ENCODE measurements at regions not wholly inside any gene's neighbourhood (a gene's known extent, or its start where the extent isn't known, plus 50 kb on each side); places are given as distances from the start of the nearest gene placed in this dataset.
"Not testable (repeated sequence)": the region's sequence is repeated elsewhere in the genome, so short reads cannot be mapped to it uniquely, and the experiment has no call there.

DNA sequence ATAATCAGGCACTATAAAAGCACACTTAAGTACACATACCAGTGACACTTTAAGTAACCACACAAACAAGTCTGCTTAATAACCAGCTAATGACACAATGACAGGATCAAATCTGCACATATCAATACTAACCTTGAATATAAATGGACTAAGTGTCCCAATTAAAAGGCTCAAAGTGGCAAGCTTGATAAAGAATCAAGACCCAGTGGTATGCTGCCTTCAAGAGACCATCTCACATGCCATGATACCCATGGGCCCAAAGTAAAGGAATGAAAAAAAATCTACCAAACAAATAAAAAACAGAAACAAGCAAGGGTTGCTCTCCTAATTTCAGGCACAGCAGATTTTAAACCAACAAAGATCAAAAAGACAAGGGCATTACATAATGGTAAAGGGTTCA lies 470.4 kb downstream of the TRHDE start:
- Mint-ChIP-seq H3K27me3 (ENCODE audit: unreplicated experiment) (no peaks in the 10 kb centered on the region), H3K27ac (ENCODE audit: unreplicated experiment) (no peak overlapping the region), H3K4me1 (ENCODE audit: unreplicated experiment) (no peaks in the 10 kb centered on the region), H3K36me3 (ENCODE audit: unreplicated experiment) (no peaks in the 10 kb centered on the region), H3K4me3 (ENCODE audit: unreplicated experiment) (no peak overlapping the region), H3K9me3 (ENCODE audit: unreplicated experiment) (peaks cover 31% of the 10 kb centered on the region)
- TF ChIP-seq, protein P1, sequence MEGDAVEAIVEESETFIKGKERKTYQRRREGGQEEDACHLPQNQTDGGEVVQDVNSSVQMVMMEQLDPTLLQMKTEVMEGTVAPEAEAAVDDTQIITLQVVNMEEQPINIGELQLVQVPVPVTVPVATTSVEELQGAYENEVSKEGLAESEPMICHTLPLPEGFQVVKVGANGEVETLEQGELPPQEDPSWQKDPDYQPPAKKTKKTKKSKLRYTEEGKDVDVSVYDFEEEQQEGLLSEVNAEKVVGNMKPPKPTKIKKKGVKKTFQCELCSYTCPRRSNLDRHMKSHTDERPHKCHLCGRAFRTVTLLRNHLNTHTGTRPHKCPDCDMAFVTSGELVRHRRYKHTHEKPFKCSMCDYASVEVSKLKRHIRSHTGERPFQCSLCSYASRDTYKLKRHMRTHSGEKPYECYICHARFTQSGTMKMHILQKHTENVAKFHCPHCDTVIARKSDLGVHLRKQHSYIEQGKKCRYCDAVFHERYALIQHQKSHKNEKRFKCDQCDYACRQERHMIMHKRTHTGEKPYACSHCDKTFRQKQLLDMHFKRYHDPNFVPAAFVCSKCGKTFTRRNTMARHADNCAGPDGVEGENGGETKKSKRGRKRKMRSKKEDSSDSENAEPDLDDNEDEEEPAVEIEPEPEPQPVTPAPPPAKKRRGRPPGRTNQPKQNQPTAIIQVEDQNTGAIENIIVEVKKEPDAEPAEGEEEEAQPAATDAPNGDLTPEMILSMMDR (IDR thresholded peaks at IDR 0.05): no peak
- no peak for DNase-seq (ENCODE audit: extremely low spot score, unreplicated experiment)

DNA sequence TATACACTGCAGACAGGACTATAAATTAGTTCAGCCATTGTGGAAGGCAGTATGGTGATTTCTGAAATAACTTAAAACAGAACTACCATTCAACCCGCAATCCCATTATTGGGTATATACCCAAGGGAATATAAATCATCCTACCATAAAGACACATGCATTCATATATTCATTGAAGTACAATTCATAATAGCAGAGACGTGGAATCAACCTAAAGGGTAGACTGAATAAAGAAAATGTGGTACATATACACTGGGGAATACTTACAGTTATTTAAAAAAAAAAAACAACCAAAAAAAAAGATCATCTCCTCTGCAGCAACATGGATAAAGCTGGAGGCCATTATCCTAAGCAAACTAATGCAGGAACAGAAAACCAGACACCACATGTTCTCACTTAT lies 473.9 kb downstream of the TRHDE start:
- no peaks in the 10 kb centered on the region for H3K36me3 Mint-ChIP-seq (ENCODE audit: unreplicated experiment)
- TF ChIP-seq, protein P1 (IDR thresholded peaks at IDR 0.05): no peak
- H3K27me3 Mint-ChIP-seq (ENCODE audit: unreplicated experiment): no peaks in the 10 kb centered on the region
- no peak overlapping the region for H3K4me3 Mint-ChIP-seq (ENCODE audit: unreplicated experiment)
- peaks cover 31% of the 10 kb centered on the region for H3K9me3 Mint-ChIP-seq (ENCODE audit: unreplicated experiment)
- H3K4me1 Mint-ChIP-seq (ENCODE audit: unreplicated experiment): no peaks in the 10 kb centered on the region
- H3K27ac Mint-ChIP-seq (ENCODE audit: unreplicated experiment): no peak overlapping the region
- DNase-seq (ENCODE audit: extremely low spot score, unreplicated experiment): no peak

DNA sequence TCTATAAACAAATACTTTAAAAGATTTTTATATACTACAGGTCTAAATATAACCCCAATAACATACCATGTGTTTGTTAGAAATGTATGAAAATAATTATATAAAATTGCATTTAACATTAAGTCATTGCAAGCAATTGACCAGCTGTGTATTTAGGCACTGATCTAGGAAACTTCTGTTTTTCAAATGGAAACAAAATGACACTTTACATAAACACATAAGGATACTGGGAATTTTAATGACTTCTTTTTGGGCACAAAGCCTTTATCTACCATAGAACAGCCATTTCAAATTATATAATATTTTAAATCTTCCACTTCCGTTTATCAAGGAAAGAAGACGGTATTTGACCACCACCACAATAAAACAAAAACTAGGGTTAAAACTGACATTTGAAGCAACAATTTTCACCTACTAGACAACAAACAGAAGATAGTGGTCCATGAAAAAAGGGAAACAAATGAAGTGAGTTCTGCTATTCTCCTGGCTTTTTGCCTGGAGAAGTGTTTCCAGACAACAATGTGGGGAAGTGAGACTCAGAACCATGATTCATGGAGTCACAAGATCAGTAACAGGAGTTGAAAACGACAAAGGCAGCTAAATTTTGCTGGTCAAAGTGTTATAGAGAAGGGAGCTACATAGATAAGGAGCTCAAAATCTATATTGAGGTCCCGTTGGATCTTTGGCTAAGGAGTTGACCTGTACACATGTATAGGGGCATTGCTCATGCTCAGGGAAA lies 475.1 kb downstream of the TRHDE start:
- Mint-ChIP-seq H3K27ac (ENCODE audit: unreplicated experiment) (no peak overlapping the region), H3K27me3 (ENCODE audit: unreplicated experiment) (no peaks in the 10 kb centered on the region), H3K9me3 (ENCODE audit: unreplicated experiment) (peaks cover 23% of the 10 kb centered on the region), H3K4me3 (ENCODE audit: unreplicated experiment) (no peak overlapping the region), H3K36me3 (ENCODE audit: unreplicated experiment) (no peaks in the 10 kb centered on the region), H3K4me1 (ENCODE audit: unreplicated experiment) (no peaks in the 10 kb centered on the region)
- no peak for DNase-seq (ENCODE audit: extremely low spot score, unreplicated experiment)
- TF ChIP-seq, protein P1 (IDR thresholded peaks at IDR 0.05): no peak

DNA sequence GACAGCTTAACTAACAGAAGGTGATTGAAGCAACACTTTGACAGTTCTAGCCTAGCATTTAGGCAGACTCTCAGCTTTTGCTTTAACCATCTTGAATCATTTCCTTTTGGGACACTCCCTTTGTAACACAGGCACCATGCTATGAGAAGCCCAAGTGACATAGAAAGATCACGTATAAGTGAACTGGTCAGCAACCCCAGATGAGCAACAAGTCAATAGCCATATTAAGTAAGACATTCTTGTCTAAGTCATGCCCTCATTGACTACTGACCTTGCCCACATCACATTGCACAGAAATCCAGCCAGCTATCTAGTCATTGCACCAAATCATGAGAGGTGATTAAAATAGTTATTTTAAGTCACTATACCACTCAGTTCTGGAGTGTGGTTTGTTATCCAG lies 476.8 kb downstream of the TRHDE start:
- Mint-ChIP-seq H3K4me1 (ENCODE audit: unreplicated experiment) (no peaks in the 10 kb centered on the region), H3K4me3 (ENCODE audit: unreplicated experiment) (no peak overlapping the region), H3K27ac (ENCODE audit: unreplicated experiment) (no peak overlapping the region), H3K36me3 (ENCODE audit: unreplicated experiment) (no peaks in the 10 kb centered on the region), H3K27me3 (ENCODE audit: unreplicated experiment) (no peaks in the 10 kb centered on the region), H3K9me3 (ENCODE audit: unreplicated experiment) (peaks cover 11% of the 10 kb centered on the region)
- TF ChIP-seq, protein P1 (IDR thresholded peaks at IDR 0.05): no peak
- no peak for DNase-seq (ENCODE audit: extremely low spot score, unreplicated experiment)

DNA sequence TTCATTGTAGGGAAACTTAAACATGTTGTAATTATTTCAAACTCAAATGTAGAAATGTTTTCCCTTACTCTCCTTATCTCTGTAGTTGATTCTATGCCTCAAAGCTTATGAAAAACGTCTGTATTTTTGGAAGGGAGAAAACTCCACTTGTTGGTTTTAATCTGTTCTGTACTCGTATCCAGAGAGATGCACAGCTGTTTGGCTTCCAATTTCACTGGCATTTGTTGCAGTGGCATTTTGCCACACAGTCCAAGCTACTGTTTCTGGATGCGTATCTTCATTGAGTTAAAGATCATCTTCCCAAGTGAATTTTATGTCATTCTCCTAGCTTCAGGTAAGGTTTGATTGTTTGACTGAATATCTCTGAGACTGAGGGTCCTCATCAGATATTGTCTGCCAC lies 481.4 kb downstream of the TRHDE start:
- no peak for DNase-seq (ENCODE audit: extremely low spot score, unreplicated experiment)
- no peaks in the 10 kb centered on the region for H3K36me3 Mint-ChIP-seq (ENCODE audit: unreplicated experiment)
- no peak overlapping the region for H3K27ac Mint-ChIP-seq (ENCODE audit: unreplicated experiment)
- peaks cover 10% of the 10 kb centered on the region for H3K9me3 Mint-ChIP-seq (ENCODE audit: unreplicated experiment)
- TF ChIP-seq, protein P1 (IDR thresholded peaks at IDR 0.05): no peak
- no peaks in the 10 kb centered on the region for H3K4me1 Mint-ChIP-seq (ENCODE audit: unreplicated experiment)
- no peaks in the 10 kb centered on the region for H3K27me3 Mint-ChIP-seq (ENCODE audit: unreplicated experiment)
- H3K4me3 Mint-ChIP-seq (ENCODE audit: unreplicated experiment): no peak overlapping the region

DNA sequence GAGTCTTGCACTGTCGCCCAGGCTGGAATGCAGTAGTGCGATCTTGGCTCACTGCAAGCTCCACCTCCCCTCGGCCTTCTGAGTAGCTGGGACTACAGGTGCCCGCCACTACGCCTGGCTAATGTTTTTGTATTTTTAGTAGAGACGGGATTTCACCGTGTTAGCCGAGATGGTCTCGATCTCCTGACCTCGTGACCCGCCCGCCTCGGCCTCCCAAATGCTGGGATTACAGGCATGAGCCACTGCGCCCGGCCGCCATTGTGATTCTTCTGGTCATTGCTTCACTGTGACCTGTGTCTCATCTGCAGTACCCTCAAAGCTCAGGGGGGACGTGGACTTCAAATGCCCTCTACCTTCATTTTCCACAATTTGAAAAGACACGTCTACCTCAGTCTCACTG lies 481.9 kb downstream of the TRHDE start:
- not testable (repeated sequence) for H3K4me3 Mint-ChIP-seq (ENCODE audit: unreplicated experiment); H3K27me3 Mint-ChIP-seq (ENCODE audit: unreplicated experiment); H3K4me1 Mint-ChIP-seq (ENCODE audit: unreplicated experiment); H3K27ac Mint-ChIP-seq (ENCODE audit: unreplicated experiment); H3K36me3 Mint-ChIP-seq (ENCODE audit: unreplicated experiment); DNase-seq (ENCODE audit: extremely low spot score, unreplicated experiment)
- peaks cover 12% of the 10 kb centered on the region for H3K9me3 Mint-ChIP-seq (ENCODE audit: unreplicated experiment)
